Liver (tissue), 8 donors: ENCODE measurements at regions not wholly inside any gene's neighbourhood (a gene's known extent, or its start where the extent isn't known, plus 50 kb on each side); places are given as distances from the start of the nearest gene placed in this dataset.

Source experiments
- DNase-seq: peaks from one replicate; pipeline ENCODE4 v3.0.0-alpha.2; 2017; ENCODE audit warnings: low spot score
- H3K27ac ChIP-seq, 2 donors: one replicate each; pipeline ENCODE4 v1.7.0; 2013; ENCODE audit warnings: inconsistent platforms in 2 of 2, low read length in 2 of 2, control low read depth in 1 of 2, low read depth in 1 of 2, mild to moderate bottlenecking in 1 of 2
- H3K27me3 ChIP-seq, 4 donors: one replicate each; pipeline versions ENCODE4 v1.6.1 to v1.7.0; 2013; ENCODE audit warnings: low read length in 3 of 4, inconsistent platforms in 1 of 4, mild to moderate bottlenecking in 1 of 4, moderate library complexity in 1 of 4; ENCODE audit not compliant: control insufficient read depth in 4 of 4, insufficient read depth in 4 of 4
- H3K36me3 ChIP-seq, 4 donors: one replicate each; pipeline versions ENCODE4 v1.6.1 to v1.7.0; 2013; ENCODE audit warnings: low read length in 3 of 4, mild to moderate bottlenecking in 3 of 4, low read depth in 1 of 4, moderate library complexity in 1 of 4; ENCODE audit not compliant: control insufficient read depth in 4 of 4, insufficient read depth in 3 of 4
- H3K4me1 ChIP-seq, 4 donors: one replicate each; pipeline versions ENCODE4 v1.6.1 to v1.7.0; 2013; ENCODE audit warnings: low read length in 3 of 4, mild to moderate bottlenecking in 3 of 4, moderate library complexity in 1 of 4; ENCODE audit not compliant: control insufficient read depth in 4 of 4, insufficient read depth in 4 of 4
- H3K4me3 ChIP-seq, 3 donors: one replicate each; pipeline versions ENCODE4 v1.6.1 to v1.7.0; 2013; ENCODE audit warnings: low read length in 3 of 3, control low read depth in 1 of 3, low read depth in 1 of 3, mild to moderate bottlenecking in 1 of 3
- H3K9ac ChIP-seq, 2 donors: one replicate each; pipeline ENCODE4 v1.7.0; 2013; ENCODE audit warnings: low read length in 2 of 2, mild to moderate bottlenecking in 2 of 2, moderate library complexity in 2 of 2, control low read depth in 1 of 2, low read depth in 1 of 2
- H3K9me3 ChIP-seq, 4 donors: one replicate each; pipeline versions ENCODE4 v1.6.1 to v1.7.0; 2013; ENCODE audit warnings: low read length in 3 of 4; ENCODE audit not compliant: control insufficient read depth in 4 of 4
- CTCF ChIP-seq: fragments of 150-350 bp; IDR thresholded peaks from 2 replicates; pipeline ENCODE4 v1.5.1; 2017; ENCODE audit warnings: improper control_type of control experiment, low read depth, low read length; ENCODE audit not compliant: missing input control
- EGR1 ChIP-seq, 2 donors: IDR thresholded peaks; 2 replicates each; pipeline ENCODE4 v1.6.1; 2016 to 2018; ENCODE audit warnings: antibody characterized with exemption in 2 of 2, low read depth in 2 of 2
- FOXA1 ChIP-seq: IDR thresholded peaks from 2 replicates; pipeline ENCODE4 v1.6.1; 2016; ENCODE audit warnings: antibody characterized with exemption
- FOXA2 ChIP-seq: IDR thresholded peaks from 2 replicates; pipeline ENCODE4 v1.6.1; 2016; ENCODE audit warnings: antibody characterized with exemption
- GABPA ChIP-seq, 2 donors: IDR thresholded peaks in 1 of 2; conservative IDR thresholded peaks in 1 of 2; 2 replicates each; pipeline ENCODE4 v1.6.1; 2016; ENCODE audit warnings: antibody characterized with exemption in 2 of 2, mild to moderate bottlenecking in 1 of 2, moderate library complexity in 1 of 2
- HNF4A ChIP-seq, 2 donors: conservative IDR thresholded peaks; 2 replicates each; pipeline ENCODE4 v1.6.1; 2016; ENCODE audit warnings: antibody characterized with exemption in 2 of 2, mild to moderate bottlenecking in 2 of 2
- HNF4G ChIP-seq: IDR thresholded peaks from 2 replicates; pipeline ENCODE4 v1.6.1; 2016; ENCODE audit warnings: antibody characterized with exemption
- JUND ChIP-seq, 2 donors: IDR thresholded peaks; 2 replicates each; pipeline ENCODE4 v1.6.1; 2016; ENCODE audit warnings: antibody characterized with exemption in 2 of 2
- MAX ChIP-seq: IDR thresholded peaks from 2 replicates; pipeline ENCODE4 v1.6.1; 2016; ENCODE audit warnings: antibody characterized with exemption
- NR2F2 ChIP-seq: IDR thresholded peaks from 2 replicates; pipeline ENCODE4 v1.6.1; 2016; ENCODE audit warnings: antibody characterized with exemption
- RAD21 ChIP-seq, 2 donors: IDR thresholded peaks; 2 replicates each; pipeline ENCODE4 v1.6.1; 2016; ENCODE audit warnings: antibody characterized with exemption in 2 of 2, mild to moderate bottlenecking in 2 of 2
- REST ChIP-seq: IDR thresholded peaks from 2 replicates; pipeline ENCODE4 v1.6.1; 2016; ENCODE audit warnings: antibody characterized with exemption, mild to moderate bottlenecking
- RXRA ChIP-seq, 2 donors: IDR thresholded peaks; 2 replicates each; pipeline ENCODE4 v1.6.1; 2017 to 2018; ENCODE audit warnings: antibody characterized with exemption in 2 of 2, mild to moderate bottlenecking in 1 of 2
- SP1 ChIP-seq: IDR thresholded peaks from 2 replicates; pipeline ENCODE4 v1.6.1; 2018; ENCODE audit warnings: antibody characterized with exemption, mild to moderate bottlenecking
- TAF1 ChIP-seq: conservative IDR thresholded peaks from 2 replicates; pipeline ENCODE4 v1.6.1; 2016; ENCODE audit warnings: antibody characterized with exemption, mild to moderate bottlenecking
- WGBS: extraction: QIAGEN DNeasy Blood & Tissue Kit; methylation state at CpG from one replicate; pipeline ENCODE4 v1.1.7; 2013; 5-methylcytosine and 5-hydroxymethylcytosine counted together
- TF ChIP-seq, protein P1 (sequence below): IDR thresholded peaks from 2 replicates; pipeline ENCODE4 v1.6.1; 2016; ENCODE audit warnings: antibody characterized with exemption
- TF ChIP-seq, protein P2 (sequence below): IDR thresholded peaks from 2 replicates; pipeline ENCODE4 v1.6.1; 2016; ENCODE audit warnings: antibody characterized with exemption
- donor health status: healthy.
- donor health status: healthy.
- donor health status: healthy.
- donor health status: healthy.
- donor health status: healthy.

- Histone ChIP-seq H3K4me3 (no peak overlapping the region), H3K4me1 (no peaks in the 10 kb centered on the region)
Measured at GRCh38 chr11:26062660-26063059, 269.3 kb upstream of the ANO3 start.

More at GRCh38 chr11:26062660-26063059, 269.3 kb upstream of the ANO3 start:
- 36% methylated on average over 1 of the region's 1 CpG for WGBS
- Histone ChIP-seq H3K9ac (no peak overlapping the region), H3K27ac (no peak overlapping the region), H3K9me3 (no peaks in the 10 kb centered on the region), H3K27me3 (no peaks in the 10 kb centered on the region), H3K36me3 (no peaks in the 10 kb centered on the region)
- TF ChIP-seq REST (no peak), MAX (no peak), GABPA (IDR thresholded peaks at IDR 0.05 in 1 of 2, conservative IDR thresholded peaks at IDR 0.05 in 1 of 2) (no peak), EGR1 (IDR thresholded peaks at IDR 0.05; ENCODE audit: low read depth in 2 of 2) (no peak), RAD21 (IDR thresholded peaks at IDR 0.05) (no peak), HNF4G (no peak), TAF1 (no peak), HNF4A (conservative IDR thresholded peaks at IDR 0.05) (no peak), SP1 (no peak), JUND (IDR thresholded peaks at IDR 0.05) (no peak), NR2F2 (no peak), FOXA1 (no peak), RXRA (IDR thresholded peaks at IDR 0.05) (no peak), CTCF (no peak), FOXA2 (no peak)
- TF ChIP-seq, protein P1, sequence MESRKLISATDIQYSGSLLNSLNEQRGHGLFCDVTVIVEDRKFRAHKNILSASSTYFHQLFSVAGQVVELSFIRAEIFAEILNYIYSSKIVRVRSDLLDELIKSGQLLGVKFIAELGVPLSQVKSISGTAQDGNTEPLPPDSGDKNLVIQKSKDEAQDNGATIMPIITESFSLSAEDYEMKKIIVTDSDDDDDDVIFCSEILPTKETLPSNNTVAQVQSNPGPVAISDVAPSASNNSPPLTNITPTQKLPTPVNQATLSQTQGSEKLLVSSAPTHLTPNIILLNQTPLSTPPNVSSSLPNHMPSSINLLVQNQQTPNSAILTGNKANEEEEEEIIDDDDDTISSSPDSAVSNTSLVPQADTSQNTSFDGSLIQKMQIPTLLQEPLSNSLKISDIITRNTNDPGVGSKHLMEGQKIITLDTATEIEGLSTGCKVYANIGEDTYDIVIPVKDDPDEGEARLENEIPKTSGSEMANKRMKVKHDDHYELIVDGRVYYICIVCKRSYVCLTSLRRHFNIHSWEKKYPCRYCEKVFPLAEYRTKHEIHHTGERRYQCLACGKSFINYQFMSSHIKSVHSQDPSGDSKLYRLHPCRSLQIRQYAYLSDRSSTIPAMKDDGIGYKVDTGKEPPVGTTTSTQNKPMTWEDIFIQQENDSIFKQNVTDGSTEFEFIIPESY, result no peak
- TF ChIP-seq, protein P2, sequence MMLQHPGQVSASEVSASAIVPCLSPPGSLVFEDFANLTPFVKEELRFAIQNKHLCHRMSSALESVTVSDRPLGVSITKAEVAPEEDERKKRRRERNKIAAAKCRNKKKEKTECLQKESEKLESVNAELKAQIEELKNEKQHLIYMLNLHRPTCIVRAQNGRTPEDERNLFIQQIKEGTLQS, result no peak
- no peak for DNase-seq
